ENCODE measurements at regions not wholly inside any gene's neighbourhood (a gene's known extent, or its start where the extent isn't known, plus 50 kb on each side); places are given as distances from the start of the nearest gene placed in this dataset.

- TF ChIP-seq CTCF (IDR thresholded peaks at IDR 0.05): no peak
- H3K36me3 ChIP-seq (ENCODE audit: low read depth): no peaks in the 10 kb centered on the region
- no peak for ATAC-seq
- peaks cover 41% of the 10 kb centered on the region for H3K9me3 ChIP-seq
- no peaks in the 10 kb centered on the region for H3K4me1 ChIP-seq (ENCODE audit: low read depth)
- intact Hi-C loops (cut with DNase I, micrococcal nuclease): no loop called here
- no peak for DNase-seq
- no peak overlapping the region for H3K4me3 ChIP-seq
These were observed 684.9 kb upstream of the ANKRD30A start for GRCh38 chr10:36440539-36440938.

- DNase-seq (no peak), ATAC-seq (no peak)
- intact Hi-C loops (cut with DNase I, micrococcal nuclease): no loop called here
- Histone ChIP-seq H3K4me1 (ENCODE audit: low read depth) (no peaks in the 10 kb centered on the region), H3K36me3 (ENCODE audit: low read depth) (no peaks in the 10 kb centered on the region), H3K4me3 (no peak overlapping the region), H3K9me3 (peaks cover 24% of the 10 kb centered on the region)
- no peak for TF ChIP-seq CTCF (IDR thresholded peaks at IDR 0.05)
These were observed 688.0 kb upstream of the ANKRD30A start for GRCh38 chr10:36437367-36437766.

- Histone ChIP-seq H3K36me3 (ENCODE audit: low read depth) (no peaks in the 10 kb centered on the region), H3K4me1 (ENCODE audit: low read depth) (no peaks in the 10 kb centered on the region), H3K4me3 (no peak overlapping the region), H3K9me3 (peaks cover 30% of the 10 kb centered on the region)
- ATAC-seq (no peak), DNase-seq (no peak)
- no peak for TF ChIP-seq CTCF (IDR thresholded peaks at IDR 0.05)
- intact Hi-C loops (cut with DNase I, micrococcal nuclease): no loop called here
These were observed 696.9 kb upstream of the ANKRD30A start for GRCh38 chr10:36428507-36428906.

GRCh38 chr10:36425131-36425797 is 700.1 kb upstream of the ANKRD30A start:
- H3K4me1 ChIP-seq (ENCODE audit: low read depth): no peaks in the 10 kb centered on the region
- ATAC-seq (no peak), DNase-seq (no peak)
- H3K9me3 ChIP-seq: peaks cover 49% of the 10 kb centered on the region
- intact Hi-C loops (cut with DNase I, micrococcal nuclease): no loop called here
- TF ChIP-seq CTCF (IDR thresholded peaks at IDR 0.05): no peak
- H3K4me3 ChIP-seq: no peak overlapping the region
- H3K36me3 ChIP-seq (ENCODE audit: low read depth): no peaks in the 10 kb centered on the region

- TF ChIP-seq CTCF (IDR thresholded peaks at IDR 0.05): no peak
These were observed 700.9 kb upstream of the ANKRD30A start for GRCh38 chr10:36424502-36424901.

GRCh38 chr10:36423821-36424248 is 701.6 kb upstream of the ANKRD30A start:
- Histone ChIP-seq H3K9me3 (peaks cover 58% of the 10 kb centered on the region), H3K4me3 (no peak overlapping the region), H3K4me1 (ENCODE audit: low read depth) (no peaks in the 10 kb centered on the region), H3K36me3 (ENCODE audit: low read depth) (no peaks in the 10 kb centered on the region)
- TF ChIP-seq CTCF (IDR thresholded peaks at IDR 0.05): no peak
- intact Hi-C loops (cut with DNase I, micrococcal nuclease): no loop called here
- ATAC-seq (no peak), DNase-seq (no peak)

More at GRCh38 chr10:36424502-36424901, 700.9 kb upstream of the ANKRD30A start:
- Histone ChIP-seq H3K4me1 (ENCODE audit: low read depth) (no peaks in the 10 kb centered on the region), H3K9me3 (peaks cover 55% of the 10 kb centered on the region), H3K36me3 (ENCODE audit: low read depth) (no peaks in the 10 kb centered on the region), H3K4me3 (no peak overlapping the region)
- intact Hi-C loops (cut with DNase I, micrococcal nuclease): no loop called here
- DNase-seq: no peak
- no peak for ATAC-seq
